Activated CD4-positive, alpha-beta T cell treated with anti-CD3 and anti-CD28 coated beads, Interleukin-2, Interleukin-4, amounts not matched to agents 100 ng/mL and 50 ng/mL, durations not matched to agents 16 hours and 8 hours (primary cell): ENCODE measurements at regions not wholly inside any gene's neighbourhood (a gene's known extent, or its start where the extent isn't known, plus 50 kb on each side); places are given as distances from the start of the nearest gene placed in this dataset.

Experiments
- DNase-seq: peaks from one replicate; pipeline ENCODE4 v3.0.0-alpha.2; 2020; ENCODE audit warnings: low spot score

DNA sequence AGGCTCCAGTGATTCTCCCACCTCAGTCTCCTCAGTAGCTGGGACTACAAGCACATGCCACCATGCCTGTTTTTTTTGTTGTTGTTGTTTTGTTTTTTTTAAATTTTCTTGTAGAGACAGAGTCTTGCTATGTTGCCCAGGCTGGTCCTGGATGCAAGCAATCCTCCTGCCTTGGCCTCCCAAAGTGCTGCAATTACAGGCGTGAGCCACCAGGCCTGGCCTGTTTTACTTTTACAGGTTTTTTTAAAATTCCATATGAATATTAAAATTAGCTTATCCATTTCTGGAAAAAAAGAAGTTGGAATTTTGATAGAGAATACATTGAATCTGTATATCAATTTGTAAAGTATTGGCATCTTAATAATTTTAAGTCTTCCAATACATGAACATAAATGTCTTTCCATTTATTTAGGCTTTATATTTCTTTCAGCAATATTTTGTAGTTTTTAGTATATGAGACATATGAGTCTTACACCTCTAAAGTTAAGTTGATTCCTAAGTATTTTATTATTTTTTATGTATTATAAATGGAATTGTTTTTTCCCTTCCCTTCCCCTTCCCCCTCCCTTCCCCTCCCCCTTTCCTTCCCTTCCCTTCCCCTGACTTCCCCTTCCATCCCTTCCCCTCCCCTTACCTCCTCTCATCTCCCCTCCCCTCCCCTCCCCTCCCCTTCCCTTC is 323.5 kb upstream of the SALL1 start:
- DNase-seq, result no peak

DNA sequence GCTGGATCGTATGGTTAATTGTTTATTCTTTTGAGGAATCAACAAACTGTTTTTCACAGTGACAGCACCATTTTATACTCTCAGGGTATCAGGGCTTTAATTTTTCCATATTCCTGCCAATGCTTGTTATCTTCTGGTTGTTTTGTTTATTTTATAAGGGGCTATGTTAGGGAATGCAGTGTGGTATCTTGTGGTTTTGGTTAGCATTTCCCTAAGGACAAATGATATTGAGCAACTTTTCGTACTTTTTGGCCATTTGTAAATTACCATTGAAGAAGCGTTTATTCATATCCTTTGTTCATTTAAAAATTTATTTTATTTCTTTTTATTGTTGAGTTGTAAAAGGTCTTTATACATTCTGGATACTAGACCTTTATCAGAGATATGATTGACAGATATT is 322.0 kb upstream of the SALL1 start:
- DNase-seq, result no peak

DNA sequence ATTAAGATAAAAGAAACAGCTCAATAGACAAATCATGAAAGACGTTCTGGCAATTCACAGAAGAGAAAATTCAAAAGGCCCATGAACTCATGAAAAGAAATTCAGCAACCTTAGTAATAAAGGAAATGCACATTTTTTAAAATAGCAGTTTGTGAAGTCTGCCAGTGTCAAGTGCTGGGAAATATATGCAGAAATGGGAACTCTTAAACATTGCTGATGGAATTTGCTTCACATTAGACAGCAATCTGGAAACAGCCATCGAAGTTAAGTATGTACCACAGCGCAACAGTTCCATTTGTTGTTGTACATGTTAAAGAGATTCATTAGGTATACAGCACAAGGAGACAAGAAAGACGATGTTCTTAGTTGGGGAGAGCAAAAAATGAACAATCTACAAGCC is 319.4 kb upstream of the SALL1 start:
- DNase-seq, result no peak

DNA sequence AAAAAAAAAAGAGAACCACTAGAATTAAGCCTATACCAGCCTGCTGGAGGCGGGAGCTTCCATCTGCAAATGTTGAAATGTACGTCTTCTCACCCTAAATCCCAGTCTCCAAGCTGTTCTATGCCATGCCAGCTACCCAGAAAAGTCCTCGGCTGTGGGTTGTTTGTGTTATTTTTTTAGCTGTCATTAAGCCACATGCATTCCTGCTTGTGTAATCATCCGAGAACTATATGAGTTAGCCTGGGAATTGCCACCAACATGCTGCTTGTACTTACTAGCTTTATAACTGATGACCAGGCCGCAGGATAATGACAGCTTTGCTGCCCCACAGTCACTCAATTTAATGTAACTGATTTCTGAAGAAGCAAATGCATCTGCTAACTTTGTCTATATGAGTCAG is 313.9 kb upstream of the SALL1 start:
- no peak for DNase-seq

DNA sequence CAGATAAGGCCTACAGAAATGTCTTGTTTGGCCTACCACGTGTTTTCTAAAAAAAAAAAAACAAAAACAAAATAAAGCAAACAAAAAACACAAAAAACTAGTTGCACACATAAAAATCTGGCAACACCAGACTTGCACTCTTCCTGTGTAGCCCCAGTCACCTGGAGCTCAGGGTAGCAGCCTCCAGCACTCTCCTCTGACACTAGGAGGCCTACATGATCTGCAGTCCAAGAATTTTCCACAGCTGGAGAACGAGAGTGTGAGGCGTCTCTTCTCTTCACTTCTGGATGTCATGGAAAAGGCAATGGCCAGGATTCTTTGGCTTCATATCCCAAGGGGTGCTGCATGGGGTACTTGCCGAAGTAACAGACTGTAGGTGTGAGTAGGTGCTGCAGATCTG is 310.2 kb upstream of the SALL1 start:
- no peak for DNase-seq

DNA sequence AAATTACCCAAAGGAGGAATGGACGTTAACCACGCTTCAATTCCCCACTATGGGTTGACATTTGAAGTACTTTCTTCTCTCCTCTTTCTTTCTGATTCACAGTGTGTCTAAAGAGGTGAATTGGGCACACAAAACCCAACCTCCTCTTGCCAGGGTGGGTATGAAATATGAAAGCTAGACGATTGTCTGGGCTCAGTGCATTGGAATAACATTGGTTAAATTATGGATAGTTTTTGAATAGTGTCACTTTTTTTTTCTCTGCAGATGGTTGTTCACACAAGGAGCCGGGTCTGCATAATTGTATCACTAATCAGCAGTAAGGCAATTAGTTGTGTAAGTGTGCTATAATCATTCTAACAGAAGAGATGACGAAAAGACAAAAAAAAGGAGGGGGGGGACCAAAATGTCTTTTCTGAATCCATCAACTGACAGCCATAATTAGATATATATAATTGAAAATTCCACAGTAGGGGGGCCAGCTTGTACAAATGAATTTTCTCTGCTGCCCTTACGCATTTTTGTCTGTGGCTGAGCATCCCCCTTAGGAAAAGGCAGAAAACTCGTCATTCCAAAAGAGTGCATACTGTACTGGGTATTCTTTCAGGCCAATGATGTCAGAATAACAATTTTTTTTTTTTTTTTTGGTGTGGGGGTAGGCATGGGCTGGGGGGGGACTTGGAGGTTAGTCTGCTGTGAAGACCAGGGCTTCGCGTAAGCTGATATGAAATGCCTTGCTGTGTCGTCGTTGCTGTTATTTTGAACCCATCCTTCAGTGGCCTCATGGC is 307.5 kb upstream of the SALL1 start:
- DNase-seq, result no peak

DNA sequence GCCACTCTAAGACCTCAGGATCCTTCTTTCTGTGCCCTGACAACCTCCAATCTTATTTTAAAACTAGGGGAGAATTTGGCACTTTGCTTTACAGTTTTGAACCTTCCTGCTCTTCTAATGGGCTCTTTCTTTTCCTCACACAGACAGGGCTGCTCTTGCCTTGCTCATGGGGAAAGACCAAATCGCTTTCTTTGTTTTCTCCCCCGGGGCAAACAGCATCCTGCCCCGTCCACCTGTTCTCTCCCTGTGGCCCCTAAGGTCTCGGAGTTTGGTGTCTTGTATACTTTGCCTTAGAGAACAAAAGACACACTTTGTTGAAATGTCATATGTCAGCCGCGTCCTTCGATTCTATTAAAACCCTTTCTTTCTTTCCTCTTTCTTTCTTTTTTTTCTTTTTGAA is 306.7 kb upstream of the SALL1 start:
- no peak for DNase-seq

DNA sequence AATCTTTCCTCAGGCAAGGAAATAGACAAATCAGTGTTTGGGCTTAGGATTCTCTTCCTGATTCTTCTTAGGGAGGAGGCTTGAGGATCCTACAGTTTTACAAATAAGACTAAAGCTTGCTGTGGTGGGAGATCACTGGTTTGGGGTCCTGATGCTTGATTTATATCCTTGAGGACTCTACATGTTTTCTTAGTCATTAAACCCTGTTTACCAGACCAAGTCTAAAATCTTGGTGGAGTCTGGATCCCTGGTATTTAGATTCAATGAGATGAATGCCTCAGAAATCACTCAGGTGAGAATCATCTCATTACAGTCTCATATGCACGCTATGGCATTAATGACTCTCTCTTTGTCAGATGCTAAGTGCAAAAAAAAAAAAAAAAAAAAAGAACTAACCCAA is 304.3 kb upstream of the SALL1 start:
- no peak for DNase-seq

DNA sequence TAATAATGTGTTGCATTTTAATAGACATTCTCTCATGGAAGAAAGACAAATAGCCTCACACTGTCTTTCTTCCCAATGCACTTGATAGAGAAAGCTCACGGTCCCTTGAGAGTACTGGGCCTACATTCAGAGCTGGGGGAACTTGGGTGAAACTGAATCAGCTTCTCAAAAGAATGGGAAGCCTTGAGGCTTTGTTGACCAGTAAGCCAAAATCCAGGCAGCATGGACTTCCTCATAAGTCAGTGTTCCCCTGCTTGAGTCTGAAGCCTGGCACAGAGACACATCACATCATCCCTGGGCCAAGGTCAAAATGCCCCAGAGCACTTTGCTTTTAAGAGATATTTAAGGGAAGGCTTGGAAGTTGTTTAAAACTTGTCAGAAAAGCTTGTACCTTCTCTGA is 302.2 kb upstream of the SALL1 start:
- DNase-seq, result no peak

DNA sequence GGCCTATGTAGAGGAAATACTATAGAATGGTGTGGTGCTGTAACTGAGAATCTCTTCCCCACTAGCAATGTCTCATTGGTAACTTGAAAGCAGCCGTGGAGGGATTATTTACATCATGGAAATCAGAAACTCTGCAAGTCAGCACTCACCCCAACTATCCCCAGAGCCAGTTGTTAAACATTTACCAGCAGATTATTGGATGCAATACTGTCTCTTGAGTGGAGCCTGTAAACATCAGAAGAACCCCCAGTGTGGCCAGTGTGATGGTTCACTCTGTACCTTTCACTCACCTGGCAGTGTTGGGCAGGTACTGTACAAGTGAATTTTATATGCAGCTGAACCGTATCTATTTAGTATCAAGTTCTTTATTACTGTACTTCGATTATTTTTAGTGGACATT is 299.8 kb upstream of the SALL1 start:
- no peak for DNase-seq

DNA sequence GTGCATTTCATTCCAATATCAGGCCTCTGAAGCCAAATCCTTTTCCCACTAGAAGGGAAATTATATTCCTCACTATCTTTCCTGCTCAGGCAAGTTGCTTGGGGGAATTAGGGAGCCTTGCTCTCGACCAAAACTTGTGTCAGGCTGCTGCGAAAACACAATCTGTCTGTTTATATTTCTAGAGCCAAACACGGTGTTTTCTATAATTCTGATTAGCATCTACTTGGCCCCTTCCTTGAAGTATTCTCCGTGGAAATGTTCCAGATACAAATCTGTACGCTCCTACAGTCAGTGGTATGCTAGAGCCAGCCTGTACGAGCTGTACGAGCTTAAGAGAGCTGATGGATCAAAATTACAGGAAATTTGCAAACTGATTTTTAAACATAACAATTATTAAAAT is 299.3 kb upstream of the SALL1 start:
- no peak for DNase-seq

DNA sequence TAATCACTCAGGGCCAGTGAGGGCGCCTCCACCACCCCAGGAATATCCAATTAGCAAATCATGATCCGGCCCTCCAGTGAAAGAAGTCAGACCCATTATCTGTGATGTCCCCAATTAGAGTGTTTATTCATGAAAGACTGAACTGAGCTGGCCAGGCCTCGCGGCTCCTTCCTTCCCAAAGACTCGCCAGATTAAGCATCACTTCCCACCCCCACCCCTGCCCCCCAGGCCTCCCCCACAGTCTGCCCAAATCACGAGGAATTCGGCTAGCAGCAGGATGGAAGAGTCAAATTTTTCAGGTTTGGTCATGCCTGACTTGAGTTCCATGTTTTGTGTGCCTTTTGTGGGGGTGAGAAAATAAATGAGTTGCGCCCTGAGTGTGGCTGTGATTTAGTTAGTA is 298.4 kb upstream of the SALL1 start:
- DNase-seq, result no peak

DNA sequence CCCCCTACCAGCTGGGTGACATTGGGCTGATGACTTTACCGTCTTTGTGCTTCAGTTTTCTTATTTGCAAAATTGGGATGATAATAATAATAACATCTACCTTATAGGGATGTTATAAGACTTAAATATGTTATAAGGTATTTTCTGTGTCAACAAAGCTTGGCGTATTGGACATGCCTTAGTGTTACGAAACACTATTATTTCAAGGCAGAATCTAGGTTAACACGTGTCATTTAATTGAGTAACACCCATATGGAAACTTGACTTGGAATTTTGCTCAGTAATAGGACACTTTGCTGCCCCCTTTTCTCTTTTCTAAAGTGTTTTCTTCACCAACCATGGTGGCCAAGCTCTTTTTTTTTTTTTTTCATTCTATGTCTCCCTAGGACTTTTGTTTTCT is 294.2 kb upstream of the SALL1 start:
- no peak for DNase-seq

DNA sequence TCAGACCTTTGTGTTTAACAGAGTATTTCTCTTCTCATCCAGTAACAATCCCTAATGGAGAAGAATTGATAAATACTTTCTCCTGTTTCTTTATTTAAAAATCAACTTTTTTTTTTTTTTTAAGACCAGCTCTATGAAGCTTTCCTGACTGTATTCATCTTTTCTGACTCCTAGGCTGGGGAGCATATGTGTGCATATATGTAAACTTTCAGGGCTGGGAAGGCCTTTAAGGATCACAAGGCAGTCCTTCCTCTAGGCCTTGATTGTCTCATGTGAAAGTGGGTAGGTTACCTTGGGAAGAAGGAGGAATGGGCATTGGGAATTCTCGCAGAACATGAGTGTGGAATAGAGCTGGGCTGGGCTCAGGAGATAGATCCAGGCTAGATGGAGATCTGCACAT is 292.9 kb upstream of the SALL1 start:
- no peak for DNase-seq

DNA sequence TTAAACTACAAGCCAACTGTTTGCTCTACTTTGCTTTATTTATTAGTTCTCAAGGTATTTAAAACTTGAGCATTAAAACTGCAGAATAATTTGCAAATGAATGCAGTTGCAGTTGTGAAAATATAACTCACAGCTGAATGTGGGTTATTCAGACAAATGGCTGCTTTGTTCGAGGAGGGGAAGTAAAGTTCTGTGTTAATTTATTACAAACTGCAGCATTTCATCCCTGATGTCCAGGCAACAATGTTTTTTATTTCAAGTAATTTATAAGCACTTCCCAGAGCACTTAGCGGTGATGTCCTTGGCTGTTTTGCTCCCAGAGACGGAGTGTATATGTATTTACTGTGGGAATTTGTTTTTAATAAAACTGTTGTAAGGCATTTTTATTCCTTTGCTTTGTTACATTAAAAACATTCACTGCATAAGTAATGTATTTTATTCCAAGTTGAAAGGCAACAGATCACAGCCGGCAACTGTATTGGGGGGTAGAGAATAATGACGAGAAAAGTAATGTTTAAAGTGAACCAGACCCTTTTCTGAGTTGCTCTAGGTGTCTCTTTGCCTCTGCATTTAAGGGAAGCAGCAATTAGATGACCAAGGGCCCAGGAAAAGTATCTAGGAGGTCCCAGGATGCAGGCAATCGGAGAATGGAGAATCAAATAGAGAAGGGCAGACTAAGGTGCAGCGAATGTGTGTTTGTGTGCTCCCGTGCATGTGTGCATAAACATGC is 291.2 kb upstream of the SALL1 start:
- no peak for DNase-seq

DNA sequence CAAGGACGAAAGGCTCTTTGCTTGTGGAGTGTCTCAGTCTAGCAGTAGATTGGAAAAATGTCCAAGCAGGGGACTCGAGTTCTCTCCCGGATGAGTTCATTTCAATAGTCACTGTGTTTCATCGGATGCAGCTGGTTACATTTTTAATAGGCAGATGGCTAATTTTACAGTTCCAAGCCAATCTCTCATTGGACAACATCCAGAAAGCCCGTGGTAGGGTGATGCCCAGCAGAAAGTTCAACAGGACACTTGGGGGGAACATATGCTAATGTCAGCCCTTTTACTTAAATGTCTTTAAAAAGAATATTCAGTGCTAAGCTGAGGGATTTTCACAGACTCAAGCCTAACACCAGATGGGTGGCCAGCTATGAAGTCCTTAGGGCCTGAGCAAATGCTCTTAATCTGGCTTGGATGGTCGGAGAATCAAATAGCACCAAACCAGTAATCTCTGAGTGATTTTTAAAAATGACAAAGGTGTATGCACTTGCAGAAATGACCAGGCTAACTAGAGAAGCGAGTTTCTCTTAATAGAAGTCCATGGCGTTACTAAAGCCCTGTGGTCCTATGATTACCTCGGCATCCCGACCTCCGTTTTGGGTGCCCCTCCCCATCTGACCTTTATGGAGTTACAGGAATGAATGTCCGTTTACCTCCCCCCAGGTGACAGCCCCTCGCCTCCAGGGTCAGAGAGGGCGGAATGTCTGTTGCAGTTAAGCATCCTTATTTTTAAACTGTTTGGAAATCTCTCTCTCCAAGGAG is 289.2 kb upstream of the SALL1 start:
- no peak for DNase-seq

DNA sequence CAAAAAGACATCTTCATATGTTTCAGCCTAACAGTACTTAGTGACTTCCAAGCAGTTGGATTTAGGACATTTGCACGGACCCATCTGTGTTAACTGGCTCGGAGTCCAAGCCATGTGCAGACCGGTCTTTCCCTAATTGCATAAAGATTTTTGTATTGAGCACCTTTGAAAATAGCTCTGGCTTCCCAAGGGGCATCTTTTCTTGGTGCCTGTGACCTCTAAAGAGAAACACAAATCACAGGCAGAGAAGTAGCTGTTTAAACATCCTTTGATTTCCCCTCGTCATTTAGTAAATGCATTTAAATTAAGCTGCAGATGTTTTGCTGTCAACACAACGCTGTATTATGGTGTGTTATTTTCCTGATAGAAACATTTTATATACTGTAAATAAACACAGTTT is 288.2 kb upstream of the SALL1 start:
- DNase-seq, result no peak

DNA sequence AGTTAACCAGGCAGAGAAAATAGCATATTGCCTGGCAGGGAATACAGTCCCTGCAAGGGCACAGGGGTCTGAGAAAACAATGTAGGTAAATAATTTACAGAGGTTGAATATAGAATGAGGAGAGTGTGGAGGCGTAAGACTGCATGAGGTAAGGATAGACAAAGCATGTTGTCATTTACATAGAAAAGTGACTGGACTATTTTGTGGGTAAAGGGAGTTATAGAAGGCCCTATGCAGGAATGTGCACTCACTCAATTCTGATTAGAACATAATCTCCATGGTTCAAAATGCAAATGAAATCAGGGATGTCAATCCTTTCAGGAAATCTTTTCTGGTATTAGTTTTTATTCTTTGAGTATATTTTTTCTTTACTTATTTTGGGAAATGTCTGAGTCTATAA is 285.7 kb upstream of the SALL1 start:
- no peak for DNase-seq

DNA sequence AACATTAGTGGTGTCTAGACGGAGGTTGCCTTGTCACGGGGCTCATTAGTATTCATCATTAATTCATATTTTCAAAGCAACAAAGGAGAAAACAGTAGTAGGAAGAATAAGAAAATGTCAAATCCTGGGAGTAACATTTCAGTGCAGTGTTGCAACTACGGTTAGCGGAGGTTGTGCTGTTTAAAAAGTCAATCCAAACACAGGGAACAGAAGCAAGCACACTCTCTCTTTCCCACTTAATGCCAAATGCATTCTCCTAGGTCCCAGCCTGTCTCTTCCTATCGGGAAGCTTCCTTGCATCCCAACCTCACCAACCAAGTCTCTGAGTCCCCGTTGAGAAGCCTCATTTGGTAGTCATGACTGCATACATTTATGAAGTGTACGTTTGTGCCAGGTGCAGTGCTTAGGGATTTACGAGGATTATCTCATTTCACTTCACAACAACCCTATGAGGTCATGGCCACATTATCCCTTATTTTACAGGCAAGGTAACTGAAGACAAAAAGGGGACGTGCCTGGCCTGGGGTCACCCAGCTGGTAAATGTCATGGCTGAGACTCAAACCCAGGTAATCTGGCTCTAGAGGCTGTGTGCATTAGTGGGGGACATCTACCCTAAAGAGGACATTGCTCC is 283.6 kb upstream of the SALL1 start:
- no peak for DNase-seq

DNA sequence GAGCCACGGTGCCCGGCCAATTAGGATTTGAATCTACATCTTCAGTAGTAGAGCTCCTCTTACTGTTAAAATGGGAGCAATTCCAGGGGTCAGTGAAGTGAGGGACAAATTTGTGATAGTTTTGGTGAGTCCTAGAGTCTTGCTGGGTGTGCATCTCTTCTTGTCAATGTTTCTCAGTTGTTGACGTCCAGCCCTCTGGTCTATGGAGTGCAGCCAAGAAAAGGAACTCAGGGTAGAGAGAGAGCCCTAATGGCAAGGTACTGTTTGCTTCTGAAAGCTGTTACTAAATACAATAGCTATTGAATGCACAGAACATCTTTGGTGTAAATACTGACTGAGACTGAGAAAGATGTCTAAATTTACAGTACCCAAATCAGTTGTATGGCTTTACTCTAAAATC is 282.5 kb upstream of the SALL1 start:
- no peak for DNase-seq

DNA sequence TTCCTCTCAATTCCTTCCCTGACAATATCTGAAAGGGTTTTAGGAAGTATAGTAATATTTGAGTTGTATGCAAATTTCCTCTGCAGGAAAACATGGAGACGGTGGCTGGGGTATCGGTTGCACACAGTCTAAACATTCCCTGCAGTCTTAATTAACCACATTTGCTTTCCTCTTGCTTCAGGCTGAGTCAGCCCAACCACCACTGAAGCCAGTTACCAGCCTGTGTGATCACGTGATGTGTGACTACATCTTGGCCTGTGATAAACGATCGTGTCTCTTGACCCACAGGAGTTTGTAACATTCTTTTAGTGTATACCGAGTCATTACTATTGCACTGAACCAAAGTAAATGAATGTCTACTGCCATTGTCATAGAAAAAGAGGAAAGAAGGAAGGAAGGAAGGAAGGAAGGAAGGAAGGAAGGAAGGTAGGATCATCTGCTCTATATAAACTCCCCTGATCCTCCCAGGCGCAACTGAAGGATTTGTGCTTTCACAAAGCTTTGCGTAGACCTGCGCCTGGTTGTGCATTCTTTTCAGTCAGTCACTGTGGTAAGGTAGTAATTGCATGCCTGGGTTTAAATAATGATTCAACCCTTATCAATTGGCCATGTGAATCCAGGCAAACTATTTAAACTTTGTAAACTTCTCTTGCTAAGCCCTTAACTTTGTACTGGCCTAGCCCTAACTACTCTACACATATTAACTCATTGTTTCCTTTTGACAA is 280.6 kb upstream of the SALL1 start:
- no peak for DNase-seq
